Fibroblast of lung (primary cell): ENCODE measurements at regions not wholly inside any gene's neighbourhood (a gene's known extent, or its start where the extent isn't known, plus 50 kb on each side); places are given as distances from the start of the nearest gene placed in this dataset.

Experiments
- EZH2 ChIP-seq: IDR thresholded peaks from 2 replicates; pipeline ENCODE4 v1.5.1; 2012; ENCODE audit warnings: low read length, control low read depth, mild to moderate bottlenecking; ENCODE audit errors: missing control alignments
- TF ChIP-seq, protein P1 (sequence below), 2 donors: IDR thresholded peaks in 1 of 2; conservative IDR thresholded peaks in 1 of 2; 1 replicate in 1 of 2; 2 replicates in 1 of 2; pipeline ENCODE4 v1.5.1; 2011 to 2012; ENCODE audit warnings: low read length in 2 of 2, control low read depth in 1 of 2, inconsistent platforms in 1 of 2, low read depth in 1 of 2, mild to moderate bottlenecking in 1 of 2

DNA sequence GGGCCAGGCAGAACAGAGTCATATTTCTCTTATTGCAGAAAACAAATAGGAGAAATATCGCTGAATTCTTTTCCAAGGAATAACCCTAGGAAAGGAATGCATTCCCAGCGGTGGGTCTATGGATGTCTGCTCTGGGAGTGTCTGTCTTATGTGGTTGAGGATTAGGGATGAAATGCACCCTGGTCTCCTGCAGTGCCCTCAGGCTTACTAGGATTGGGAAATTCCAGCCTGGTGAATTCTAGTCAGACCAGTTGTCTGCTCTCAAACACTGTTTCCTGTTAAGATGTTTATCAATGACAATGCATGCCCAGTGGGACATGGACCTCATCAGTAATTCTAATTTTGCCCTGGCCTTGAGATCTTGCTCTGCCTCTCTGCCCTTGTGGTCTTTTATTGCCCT, 136.1 kb upstream of the ELAVL2 start:
- TF ChIP-seq, protein P1, sequence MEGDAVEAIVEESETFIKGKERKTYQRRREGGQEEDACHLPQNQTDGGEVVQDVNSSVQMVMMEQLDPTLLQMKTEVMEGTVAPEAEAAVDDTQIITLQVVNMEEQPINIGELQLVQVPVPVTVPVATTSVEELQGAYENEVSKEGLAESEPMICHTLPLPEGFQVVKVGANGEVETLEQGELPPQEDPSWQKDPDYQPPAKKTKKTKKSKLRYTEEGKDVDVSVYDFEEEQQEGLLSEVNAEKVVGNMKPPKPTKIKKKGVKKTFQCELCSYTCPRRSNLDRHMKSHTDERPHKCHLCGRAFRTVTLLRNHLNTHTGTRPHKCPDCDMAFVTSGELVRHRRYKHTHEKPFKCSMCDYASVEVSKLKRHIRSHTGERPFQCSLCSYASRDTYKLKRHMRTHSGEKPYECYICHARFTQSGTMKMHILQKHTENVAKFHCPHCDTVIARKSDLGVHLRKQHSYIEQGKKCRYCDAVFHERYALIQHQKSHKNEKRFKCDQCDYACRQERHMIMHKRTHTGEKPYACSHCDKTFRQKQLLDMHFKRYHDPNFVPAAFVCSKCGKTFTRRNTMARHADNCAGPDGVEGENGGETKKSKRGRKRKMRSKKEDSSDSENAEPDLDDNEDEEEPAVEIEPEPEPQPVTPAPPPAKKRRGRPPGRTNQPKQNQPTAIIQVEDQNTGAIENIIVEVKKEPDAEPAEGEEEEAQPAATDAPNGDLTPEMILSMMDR (conservative IDR thresholded peaks at IDR 0.05 in 1 of 2, IDR thresholded peaks at IDR 0.05 in 1 of 2; ENCODE audit: low read depth in 1 of 2, low read length in 2 of 2): no peak
- no peak for TF ChIP-seq EZH2
